ENCODE measurements at regions not wholly inside any gene's neighbourhood (a gene's known extent, or its start where the extent isn't known, plus 50 kb on each side); places are given as distances from the start of the nearest gene placed in this dataset.

GRCh38 chr10:106216085-106216484 is 948.4 kb downstream of the SORCS1 start:
- H3K9me3 ChIP-seq, result no peaks in the 10 kb centered on the region
- H3K27ac ChIP-seq, result no peak overlapping the region
- DNase-seq (ENCODE audit: low read depth in 1 of 2, low spot score in 1 of 2) (no peak), ATAC-seq (no peak), FAIRE-seq (no peak)
- ChIA-PET POLR2A (no interaction called here), CTCF (no interaction called here)
- H3K4me3 ChIP-seq, result no peak overlapping the region
- H3K4me2 ChIP-seq, result no peak overlapping the region
- 0% methylated on average over 2 of the region's 2 CpGs for WGBS (ENCODE audit: missing lambda C conversion rate)
- no peaks in the 10 kb centered on the region for H3K4me1 ChIP-seq
- TF ChIP-seq RNF2 (IDR thresholded peaks at IDR 0.05; ENCODE audit: borderline replicate concordance, low read depth), result no peak

DNA sequence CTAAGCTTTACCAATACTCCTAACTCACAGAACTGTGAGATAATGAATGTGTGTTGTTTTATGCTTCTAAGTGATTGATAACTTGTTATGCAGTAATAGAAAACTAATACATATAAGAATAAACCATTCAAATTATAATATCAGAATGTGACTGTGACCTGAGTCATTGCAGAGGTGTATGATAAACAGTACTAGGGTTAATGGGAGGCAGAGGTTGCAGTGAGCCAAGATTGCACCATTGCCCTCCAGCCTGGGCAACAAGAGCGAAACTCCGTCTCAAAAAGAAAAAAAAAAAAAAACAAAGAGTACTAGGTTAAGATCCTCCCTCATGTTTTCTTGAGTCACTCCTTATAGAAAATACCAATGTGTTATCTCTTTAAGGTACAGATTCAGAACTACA is 950.3 kb downstream of the SORCS1 start:
- ATAC-seq, result no peak
- H3K4me1 ChIP-seq, result no peaks in the 10 kb centered on the region
- H3K4me2 ChIP-seq, result no peak overlapping the region
- TF ChIP-seq, protein P1, sequence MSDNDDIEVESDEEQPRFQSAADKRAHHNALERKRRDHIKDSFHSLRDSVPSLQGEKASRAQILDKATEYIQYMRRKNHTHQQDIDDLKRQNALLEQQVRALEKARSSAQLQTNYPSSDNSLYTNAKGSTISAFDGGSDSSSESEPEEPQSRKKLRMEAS (IDR thresholded peaks at IDR 0.05), result no peak
- TF ChIP-seq TP53 (CRISPR knock-in tag; IDR thresholded peaks at IDR 0.05), result no peak
- no peak for TF ChIP-seq JUN (IDR thresholded peaks at IDR 0.05)
- TF ChIP-seq, protein P2, sequence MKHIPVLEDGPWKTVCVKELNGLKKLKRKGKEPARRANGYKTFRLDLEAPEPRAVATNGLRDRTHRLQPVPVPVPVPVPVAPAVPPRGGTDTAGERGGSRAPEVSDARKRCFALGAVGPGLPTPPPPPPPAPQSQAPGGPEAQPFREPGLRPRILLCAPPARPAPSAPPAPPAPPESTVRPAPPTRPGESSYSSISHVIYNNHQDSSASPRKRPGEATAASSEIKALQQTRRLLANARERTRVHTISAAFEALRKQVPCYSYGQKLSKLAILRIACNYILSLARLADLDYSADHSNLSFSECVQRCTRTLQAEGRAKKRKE (CRISPR knock-in tag; IDR thresholded peaks at IDR 0.05; ENCODE audit: low read depth), result no peak
- no peak for TF ChIP-seq RNF2 (IDR thresholded peaks at IDR 0.05; ENCODE audit: borderline replicate concordance, low read depth)
- TF ChIP-seq HOXB5 (CRISPR knock-in tag; IDR thresholded peaks at IDR 0.05), result no peak
- no peak for TF ChIP-seq BHLHE40 (IDR thresholded peaks at IDR 0.05; ENCODE audit: low read depth, low read length)
- TF ChIP-seq, protein P3, sequence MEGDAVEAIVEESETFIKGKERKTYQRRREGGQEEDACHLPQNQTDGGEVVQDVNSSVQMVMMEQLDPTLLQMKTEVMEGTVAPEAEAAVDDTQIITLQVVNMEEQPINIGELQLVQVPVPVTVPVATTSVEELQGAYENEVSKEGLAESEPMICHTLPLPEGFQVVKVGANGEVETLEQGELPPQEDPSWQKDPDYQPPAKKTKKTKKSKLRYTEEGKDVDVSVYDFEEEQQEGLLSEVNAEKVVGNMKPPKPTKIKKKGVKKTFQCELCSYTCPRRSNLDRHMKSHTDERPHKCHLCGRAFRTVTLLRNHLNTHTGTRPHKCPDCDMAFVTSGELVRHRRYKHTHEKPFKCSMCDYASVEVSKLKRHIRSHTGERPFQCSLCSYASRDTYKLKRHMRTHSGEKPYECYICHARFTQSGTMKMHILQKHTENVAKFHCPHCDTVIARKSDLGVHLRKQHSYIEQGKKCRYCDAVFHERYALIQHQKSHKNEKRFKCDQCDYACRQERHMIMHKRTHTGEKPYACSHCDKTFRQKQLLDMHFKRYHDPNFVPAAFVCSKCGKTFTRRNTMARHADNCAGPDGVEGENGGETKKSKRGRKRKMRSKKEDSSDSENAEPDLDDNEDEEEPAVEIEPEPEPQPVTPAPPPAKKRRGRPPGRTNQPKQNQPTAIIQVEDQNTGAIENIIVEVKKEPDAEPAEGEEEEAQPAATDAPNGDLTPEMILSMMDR (IDR thresholded peaks at IDR 0.05), result no peak
- no peak for TF ChIP-seq RARB (CRISPR knock-in tag; IDR thresholded peaks at IDR 0.05)
- no peak for TF ChIP-seq HOXB13 (CRISPR knock-in tag; IDR thresholded peaks at IDR 0.05; ENCODE audit: low read depth)
- no peak for TF ChIP-seq EHF (CRISPR knock-in tag; IDR thresholded peaks at IDR 0.05)
- FAIRE-seq, result no peak
- DNase-seq (ENCODE audit: low read depth in 1 of 2, low spot score in 1 of 2), result no peak
- no peak overlapping the region for H3K4me3 ChIP-seq
- no peaks in the 10 kb centered on the region for H3K9me3 ChIP-seq
- ChIA-PET POLR2A (no interaction called here), CTCF (no interaction called here)
- no peak overlapping the region for H3K27ac ChIP-seq
- WGBS (ENCODE audit: missing lambda C conversion rate), result 15% methylated on average over 2 of the region's 2 CpGs

DNA sequence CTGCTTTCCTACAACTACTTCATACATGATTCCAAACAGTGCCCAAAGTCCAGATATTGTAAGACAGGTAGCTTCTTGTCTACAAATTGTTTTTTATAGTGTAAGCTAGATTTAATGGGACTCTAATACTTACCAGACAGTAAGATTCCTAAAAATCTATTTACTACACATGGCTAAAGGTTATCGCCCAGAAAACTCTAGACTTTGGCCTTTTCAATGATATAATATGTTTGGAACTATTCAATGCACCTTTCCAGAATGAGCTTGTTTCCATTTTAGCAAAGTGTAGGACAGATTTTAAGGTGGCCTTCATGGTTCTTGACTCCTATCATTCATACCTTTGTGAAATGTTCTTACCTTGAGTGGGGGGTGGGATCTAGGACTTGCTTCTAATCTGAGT is 951.0 kb downstream of the SORCS1 start:
- Histone ChIP-seq H3K27ac (no peak overlapping the region), H3K4me3 (no peak overlapping the region), H3K4me2 (no peak overlapping the region), H3K4me1 (no peaks in the 10 kb centered on the region), H3K9me3 (no peaks in the 10 kb centered on the region)
- WGBS (ENCODE audit: missing lambda C conversion rate), result 0% methylated on average over 1 of the region's 1 CpG
- no peak for TF ChIP-seq EHMT2 (IDR thresholded peaks at IDR 0.05; ENCODE audit: low read depth)
- no peak for TF ChIP-seq TFCP2L1 (CRISPR knock-in tag; IDR thresholded peaks at IDR 0.05)
- no peak for TF ChIP-seq FOSL2 (IDR thresholded peaks at IDR 0.05)
- TF ChIP-seq FOSL2 (CRISPR knock-in tag; IDR thresholded peaks at IDR 0.05), result no peak
- TF ChIP-seq E2F6 (IDR thresholded peaks at IDR 0.05; ENCODE audit: borderline replicate concordance, low read depth), result no peak
- no peak for TF ChIP-seq PHF8 (IDR thresholded peaks at IDR 0.05; ENCODE audit: borderline replicate concordance, low read depth)
- TF ChIP-seq NR3C1 (IDR thresholded peaks at IDR 0.05), result no peak
- no peak for TF ChIP-seq KDM1A (IDR thresholded peaks at IDR 0.05; ENCODE audit: low read depth)
- ChIA-PET CTCF (no interaction called here), POLR2A (no interaction called here)
- no peak for ATAC-seq
- no peak for FAIRE-seq
- DNase-seq (ENCODE audit: low read depth in 1 of 2, low spot score in 1 of 2), result no peak

DNA sequence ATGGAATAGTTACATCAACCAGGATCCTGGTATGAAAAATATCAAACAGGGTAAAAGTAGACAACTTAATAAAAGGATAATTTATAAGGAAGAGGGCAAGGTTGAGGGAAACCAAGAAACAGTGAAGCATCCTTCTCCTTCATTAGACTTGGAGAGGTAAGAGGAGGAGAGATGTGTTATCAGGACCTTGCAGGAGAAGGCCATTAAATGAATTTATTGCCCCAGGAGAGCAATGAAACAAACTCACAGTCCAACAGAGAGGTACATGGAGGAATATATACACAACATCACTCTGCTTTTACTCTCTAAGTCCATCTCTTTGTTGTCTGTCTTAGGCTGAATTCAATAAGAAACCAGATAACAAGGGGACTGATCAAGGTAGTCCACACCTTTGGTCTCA is 966.2 kb downstream of the SORCS1 start:
- FAIRE-seq (no peak), DNase-seq (ENCODE audit: low read depth in 1 of 2, low spot score in 1 of 2) (no peak), ATAC-seq (no peak)
- ChIA-PET POLR2A (no interaction called here), CTCF (no interaction called here)
- Histone ChIP-seq H3K4me1 (no peaks in the 10 kb centered on the region), H3K4me3 (no peak overlapping the region), H3K27ac (no peak overlapping the region), H3K4me2 (no peak overlapping the region), H3K9me3 (no peaks in the 10 kb centered on the region)
- no peak for TF ChIP-seq RNF2 (IDR thresholded peaks at IDR 0.05; ENCODE audit: borderline replicate concordance, low read depth)
- no peak for TF ChIP-seq MYC (IDR thresholded peaks at IDR 0.05; ENCODE audit: borderline replicate concordance, low read length)
- TF ChIP-seq TP53 (CRISPR knock-in tag; IDR thresholded peaks at IDR 0.05), result no peak
- no peak for TF ChIP-seq POLR2A (IDR thresholded peaks at IDR 0.05; ENCODE audit: low read length)
- TF ChIP-seq HOXB13 (CRISPR knock-in tag; IDR thresholded peaks at IDR 0.05; ENCODE audit: low read depth), result no peak
- TF ChIP-seq HEYL (CRISPR knock-in tag; IDR thresholded peaks at IDR 0.05), result no peak
- TF ChIP-seq POLR2AphosphoS2 (conservative IDR thresholded peaks at IDR 0.05; ENCODE audit: low read length), result no peak
- no peak for TF ChIP-seq EP300 (IDR thresholded peaks at IDR 0.05)
- TF ChIP-seq MAFK (IDR thresholded peaks at IDR 0.05; ENCODE audit: partially characterized antibody), result no peak
- no peak for TF ChIP-seq NPAS2 (CRISPR knock-in tag; IDR thresholded peaks at IDR 0.05; ENCODE audit: borderline replicate concordance)
- no peak for TF ChIP-seq RARB (CRISPR knock-in tag; IDR thresholded peaks at IDR 0.05)
- no peak for TF ChIP-seq USF2 (IDR thresholded peaks at IDR 0.05)
- no peak for TF ChIP-seq TFCP2L1 (CRISPR knock-in tag; IDR thresholded peaks at IDR 0.05)
- no peak for TF ChIP-seq HOXA7 (CRISPR knock-in tag; IDR thresholded peaks at IDR 0.05)
- TF ChIP-seq ZSCAN20 (CRISPR knock-in tag; IDR thresholded peaks at IDR 0.05), result no peak
- no peak for TF ChIP-seq PHF8 (IDR thresholded peaks at IDR 0.05; ENCODE audit: borderline replicate concordance, low read depth)
- no peak for TF ChIP-seq KDM1A (IDR thresholded peaks at IDR 0.05; ENCODE audit: low read depth)
- TF ChIP-seq HES2 (IDR thresholded peaks at IDR 0.05), result no peak
